ENCODE measurements at regions not wholly inside any gene's neighbourhood (a gene's known extent, or its start where the extent isn't known, plus 50 kb on each side); places are given as distances from the start of the nearest gene placed in this dataset.

DNA sequence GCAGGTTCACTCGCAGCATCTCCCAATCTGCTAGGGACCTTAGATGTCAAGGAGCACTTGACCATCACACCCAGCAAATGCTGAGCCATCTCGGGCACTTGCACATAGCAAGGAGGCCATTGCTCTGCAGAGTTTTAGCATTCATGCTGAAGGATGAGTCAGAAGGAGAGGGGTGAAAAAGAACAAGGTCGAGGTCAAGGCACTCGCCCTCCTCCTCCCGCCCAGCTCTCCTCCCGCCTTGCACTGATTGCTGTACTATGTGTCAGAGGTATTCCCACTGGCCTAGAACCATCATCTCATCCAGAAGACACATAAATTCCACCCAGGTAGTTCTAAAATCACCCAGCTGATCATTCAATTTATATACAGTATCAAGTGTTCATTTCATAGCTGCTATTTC is 255.1 kb upstream of the SP4 start:
- TF ChIP-seq POLR2A (IDR thresholded peaks at IDR 0.05; ENCODE audit: low read depth, low read length) (no peak), POU2F2 (IDR thresholded peaks at IDR 0.05; ENCODE audit: low read depth, low read length) (no peak), TAF1 (IDR thresholded peaks at IDR 0.05; ENCODE audit: low read depth, low read length) (no peak), POLR2AphosphoS5 (IDR thresholded peaks at IDR 0.05; ENCODE audit: low read depth, low read length) (no peak), SPI1 (IDR thresholded peaks at IDR 0.05; ENCODE audit: low read depth, low read length) (no peak), PAX5 (IDR thresholded peaks at IDR 0.05; ENCODE audit: insufficient read depth, low read length, severe bottlenecking) (no peak)

Data from GM12891 (cell line).